Endothelial cell of umbilical vein (primary cell): ENCODE measurements at regions not wholly inside any gene's neighbourhood (a gene's known extent, or its start where the extent isn't known, plus 50 kb on each side); places are given as distances from the start of the nearest gene placed in this dataset.

Source experiments
- BruUV-seq: library from RNA; stranded (reverse); fragments of 400-500 nt; replicated peaks from 2 replicates; lab custom pipeline; 2021; lab: Mats Ljungman, UMichigan
- CTCF ChIA-PET: fragments of 300-600, 350-600 bp; sonication (Branson Sonifier 250); formaldehyde crosslinking; loops from one replicate; lab custom pipeline; 2021; ENCODE audit warnings: antibody characterized with exemption, inconsistent platforms; lab: Charles Lee
- POLR2A ChIA-PET: fragments of 300-600, 350-600 bp; sonication (Branson Sonifier 250); formaldehyde crosslinking; loops from one replicate; lab custom pipeline; 2021; ENCODE audit warnings: antibody characterized with exemption, inconsistent platforms; lab: Charles Lee
- DNase-seq: peaks from one replicate; pipeline ENCODE4 v3.0.0-alpha.2; 2011; ENCODE audit warnings: low read depth, low spot score
- FAIRE-seq: peaks from 2 replicates; lab custom pipeline; 2011; peaks lifted over from hg19 to GRCh38; lab: Jason Lieb, UNC
- H2AFZ ChIP-seq: 2 replicates; pipeline ENCODE4 v1.6.0; 2012; ENCODE audit warnings: low read depth, low read length, control low read depth, inconsistent platforms
- H3K27ac ChIP-seq: 2 replicates; pipeline ENCODE4 v1.5.1; 2011; ENCODE audit warnings: low read depth, mild to moderate bottlenecking, control low read depth, low read length, moderate library complexity; ENCODE audit not compliant: insufficient read depth
- H3K27me3 ChIP-seq, 2 experiments: 2 replicates each; pipeline versions ENCODE4 v1.6.0 to v1.6.1; 2011; ENCODE audit warnings: low read length in 2 of 2, mixed read lengths in 1 of 2; ENCODE audit not compliant: control insufficient read depth in 2 of 2, insufficient read depth in 2 of 2
- H3K36me3 ChIP-seq, 2 experiments: 2 replicates in 1 of 2; 3 replicates in 1 of 2; pipeline ENCODE4 v1.5.1; 2011; ENCODE audit warnings: low read length in 2 of 2, mild to moderate bottlenecking in 1 of 2, moderate library complexity in 1 of 2; ENCODE audit not compliant: control insufficient read depth in 2 of 2, insufficient read depth in 2 of 2; ENCODE audit errors: extremely low read depth in 1 of 2
- H3K4me1 ChIP-seq: 3 replicates; pipeline ENCODE4 v1.5.1; 2011; ENCODE audit warnings: mild to moderate bottlenecking, low read length; ENCODE audit not compliant: control insufficient read depth, insufficient read depth; ENCODE audit errors: extremely low read depth
- H3K4me2 ChIP-seq: 2 replicates; pipeline ENCODE4 v1.6.1; 2011; ENCODE audit warnings: low read length, control low read depth, mixed read lengths; ENCODE audit not compliant: insufficient read depth
- H3K4me3 ChIP-seq, 3 experiments: fragments of 200-600 bp in 1 of 3; sonication (generic), shearing (Covaris generic) in 1 of 3; replicated peaks in 1 of 3; 2 replicates each; pipeline ENCODE4 v1.5.1; 2011 to 2016; ENCODE audit warnings: control low read depth in 3 of 3, low read length in 3 of 3, mild to moderate bottlenecking in 2 of 3, inconsistent platforms in 1 of 3, low read depth in 1 of 3, moderate library complexity in 1 of 3; ENCODE audit not compliant: insufficient read depth in 1 of 3
- H3K79me2 ChIP-seq: 2 replicates; pipeline ENCODE4 v1.6.0; 2012; ENCODE audit warnings: low read length, inconsistent platforms; ENCODE audit not compliant: control insufficient read depth, insufficient read depth
- H3K9ac ChIP-seq: replicated peaks from 2 replicates; pipeline ENCODE3; 2011; ENCODE audit warnings: low read length, control low read depth; ENCODE audit not compliant: insufficient read depth; ENCODE audit errors: extremely low read depth
- H3K9me1 ChIP-seq: replicated peaks from 3 replicates; pipeline ENCODE4 v1.6.0; 2011; ENCODE audit warnings: mild to moderate bottlenecking, low read length; ENCODE audit not compliant: control insufficient read depth, insufficient read depth; ENCODE audit errors: extremely low read depth
- H3K9me3 ChIP-seq: replicated peaks from 2 replicates; pipeline ENCODE4 v1.5.1; 2012; ENCODE audit warnings: low read length, inconsistent platforms; ENCODE audit not compliant: control insufficient read depth, insufficient read depth
- H4K20me1 ChIP-seq: replicated peaks from 2 replicates; pipeline ENCODE3; 2011; ENCODE audit warnings: mild to moderate bottlenecking, low read length; ENCODE audit not compliant: control insufficient read depth, insufficient read depth; ENCODE audit errors: extremely low read depth
- EZH2 ChIP-seq: IDR thresholded peaks from 2 replicates; pipeline ENCODE4 v1.6.1; 2012; ENCODE audit warnings: borderline replicate concordance, low read depth, mild to moderate bottlenecking, moderate library complexity, low read length, inconsistent platforms; ENCODE audit not compliant: severe bottlenecking
- FOS ChIP-seq: IDR thresholded peaks from 2 replicates; pipeline ENCODE4 v1.6.1; 2011; ENCODE audit warnings: mild to moderate bottlenecking, low read length, moderate library complexity, borderline replicate concordance; ENCODE audit not compliant: insufficient read depth
- GATA2 ChIP-seq: IDR thresholded peaks from 2 replicates; pipeline ENCODE4 v1.7.0; 2011; ENCODE audit warnings: low read depth, mild to moderate bottlenecking, moderate library complexity, mixed read lengths, low read length; ENCODE audit not compliant: insufficient read length, insufficient read depth
- JUN ChIP-seq: IDR thresholded peaks from 2 replicates; pipeline ENCODE4 v1.6.1; 2011; ENCODE audit warnings: borderline replicate concordance, low read depth; ENCODE audit not compliant: insufficient read length, insufficient read depth
- MYC ChIP-seq: IDR thresholded peaks from one replicate; pipeline ENCODE4 v1.6.1; 2011; ENCODE audit warnings: mild to moderate bottlenecking, low read depth, low read length
- POLR2A ChIP-seq: IDR thresholded peaks from 2 replicates; pipeline ENCODE4 v1.6.1; 2012; ENCODE audit warnings: low read depth, mild to moderate bottlenecking, control low read depth, low read length
- POLR2AphosphoS5 ChIP-seq: IDR thresholded peaks from 2 replicates; pipeline ENCODE4 v1.6.1; 2012; ENCODE audit warnings: low read depth, mild to moderate bottlenecking, control low read depth, low read length, moderate library complexity; ENCODE audit not compliant: insufficient read depth
- dilution Hi-C: fragments of 300-500 bp; cut with MboI; formaldehyde crosslinking; loops from one replicate; pipeline ENCODE4 v1.15.0; 2019; ENCODE audit warnings: low sequenced_read_pairs; ENCODE audit not compliant: extremely low pct_ligation_motif_present
- intact Hi-C: fragments of 100-400 bp; cut with micrococcal nuclease; formaldehyde crosslinking; loops from one replicate; pipeline ENCODE4 v1.10.0; 2022
- TF ChIP-seq, protein P1 (sequence below): IDR thresholded peaks from 2 replicates; pipeline ENCODE4 v1.6.1; 2011; ENCODE audit not compliant: insufficient read depth, insufficient read length
- TF ChIP-seq, protein P2 (sequence below), 2 donors: IDR thresholded peaks; 1 replicate in 1 of 2; 2 replicates in 1 of 2; pipeline ENCODE4 v1.5.1; 2011; ENCODE audit warnings: low read length in 2 of 2, mild to moderate bottlenecking in 2 of 2, moderate library complexity in 2 of 2, control low read depth in 1 of 2, inconsistent platforms in 1 of 2, low read depth in 1 of 2; ENCODE audit not compliant: insufficient read depth in 1 of 2; ENCODE audit errors: extremely low read depth in 1 of 2

- Histone ChIP-seq H3K27ac (no peak overlapping the region), H3K4me3 (no peak overlapping the region), H3K27me3 (no peaks in the 10 kb centered on the region), H3K79me2 (no peaks in the 10 kb centered on the region), H3K9me1 (no peaks in the 10 kb centered on the region), H3K9me3 (no peaks in the 10 kb centered on the region), H3K4me2 (no peak overlapping the region), H4K20me1 (no peaks in the 10 kb centered on the region), H3K9ac (no peak overlapping the region), H2AFZ (no peak overlapping the region), H3K36me3 (no peaks in the 10 kb centered on the region), H3K4me1 (peaks cover 9% of the 10 kb centered on the region)
- dilution Hi-C loops: no loop called here
- POLR2A ChIA-PET: no interaction called here
- no TSS peak for BruUV-seq
- FAIRE-seq (no peak), DNase-seq (no peak)
- CTCF ChIA-PET: no interaction called here
- TF ChIP-seq JUN (no peak), MYC (no peak), POLR2A (no peak), FOS (no peak), POLR2AphosphoS5 (no peak), GATA2 (no peak), EZH2 (no peak)
- TF ChIP-seq, protein P1, sequence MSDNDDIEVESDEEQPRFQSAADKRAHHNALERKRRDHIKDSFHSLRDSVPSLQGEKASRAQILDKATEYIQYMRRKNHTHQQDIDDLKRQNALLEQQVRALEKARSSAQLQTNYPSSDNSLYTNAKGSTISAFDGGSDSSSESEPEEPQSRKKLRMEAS: no peak
- TF ChIP-seq, protein P2, sequence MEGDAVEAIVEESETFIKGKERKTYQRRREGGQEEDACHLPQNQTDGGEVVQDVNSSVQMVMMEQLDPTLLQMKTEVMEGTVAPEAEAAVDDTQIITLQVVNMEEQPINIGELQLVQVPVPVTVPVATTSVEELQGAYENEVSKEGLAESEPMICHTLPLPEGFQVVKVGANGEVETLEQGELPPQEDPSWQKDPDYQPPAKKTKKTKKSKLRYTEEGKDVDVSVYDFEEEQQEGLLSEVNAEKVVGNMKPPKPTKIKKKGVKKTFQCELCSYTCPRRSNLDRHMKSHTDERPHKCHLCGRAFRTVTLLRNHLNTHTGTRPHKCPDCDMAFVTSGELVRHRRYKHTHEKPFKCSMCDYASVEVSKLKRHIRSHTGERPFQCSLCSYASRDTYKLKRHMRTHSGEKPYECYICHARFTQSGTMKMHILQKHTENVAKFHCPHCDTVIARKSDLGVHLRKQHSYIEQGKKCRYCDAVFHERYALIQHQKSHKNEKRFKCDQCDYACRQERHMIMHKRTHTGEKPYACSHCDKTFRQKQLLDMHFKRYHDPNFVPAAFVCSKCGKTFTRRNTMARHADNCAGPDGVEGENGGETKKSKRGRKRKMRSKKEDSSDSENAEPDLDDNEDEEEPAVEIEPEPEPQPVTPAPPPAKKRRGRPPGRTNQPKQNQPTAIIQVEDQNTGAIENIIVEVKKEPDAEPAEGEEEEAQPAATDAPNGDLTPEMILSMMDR (IDR thresholded peaks at IDR 0.05; ENCODE audit: extremely low read depth in 1 of 2, insufficient read depth in 1 of 2, low read depth in 1 of 2, low read length in 2 of 2): no peak
- intact Hi-C loops: no loop called here
These were observed 131.4 kb downstream of the BBS10 start for GRCh38 chr12:76216585-76217472.
